ENCODE measurements at regions not wholly inside any gene's neighbourhood (a gene's known extent, or its start where the extent isn't known, plus 50 kb on each side); places are given as distances from the start of the nearest gene placed in this dataset.

GRCh38 chr7:91323626-91324158 lies 59.5 kb downstream of the FZD1 start:
- DNase-seq (ENCODE audit: low spot score in 2 of 2) (no peak), ATAC-seq (no peak)
- Mint-ChIP-seq H3K36me3 (no peaks in the 10 kb centered on the region), H3K9me3 (no peaks in the 10 kb centered on the region), H3K27ac (no peak overlapping the region)

GRCh38 chr7:91324663-91325062 lies 60.4 kb downstream of the FZD1 start:
- DNase-seq (ENCODE audit: low spot score in 2 of 2): no peak
- Mint-ChIP-seq H3K27ac (no peak overlapping the region), H3K36me3 (no peaks in the 10 kb centered on the region), H3K9me3 (no peaks in the 10 kb centered on the region)
- no peak for ATAC-seq

GRCh38 chr7:91325726-91326125 lies 61.5 kb downstream of the FZD1 start:
- no peak overlapping the region for H3K27ac Mint-ChIP-seq
- no peaks in the 10 kb centered on the region for H3K9me3 Mint-ChIP-seq
- H3K36me3 Mint-ChIP-seq: no peaks in the 10 kb centered on the region
- ATAC-seq (no peak), DNase-seq (ENCODE audit: low spot score in 2 of 2) (no peak)

GRCh38 chr7:91326516-91327199 lies 62.4 kb downstream of the FZD1 start:
- DNase-seq (ENCODE audit: low spot score in 2 of 2) (no peak), ATAC-seq (no peak)
- Mint-ChIP-seq H3K27ac (no peak overlapping the region), H3K36me3 (no peaks in the 10 kb centered on the region), H3K9me3 (no peaks in the 10 kb centered on the region)

GRCh38 chr7:91327346-91327745 lies 63.1 kb downstream of the FZD1 start:
- ATAC-seq (no peak), DNase-seq (ENCODE audit: low spot score in 2 of 2) (no peak)
- Mint-ChIP-seq H3K9me3 (no peaks in the 10 kb centered on the region), H3K27ac (no peak overlapping the region), H3K36me3 (no peaks in the 10 kb centered on the region)

GRCh38 chr7:91329571-91329970 lies 65.3 kb downstream of the FZD1 start:
- DNase-seq (ENCODE audit: low spot score in 2 of 2) (no peak), ATAC-seq (no peak)
- Mint-ChIP-seq H3K27ac (no peak overlapping the region), H3K36me3 (no peaks in the 10 kb centered on the region), H3K9me3 (no peaks in the 10 kb centered on the region)

- ATAC-seq (no peak), DNase-seq (ENCODE audit: low spot score in 2 of 2) (no peak)
- H3K27ac Mint-ChIP-seq: no peak overlapping the region
- H3K36me3 Mint-ChIP-seq: no peaks in the 10 kb centered on the region
- no peaks in the 10 kb centered on the region for H3K9me3 Mint-ChIP-seq
Observed at GRCh38 chr7:91330191-91330808, 66.1 kb downstream of the FZD1 start.

GRCh38 chr7:91330866-91331265 lies 66.6 kb downstream of the FZD1 start:
- no peaks in the 10 kb centered on the region for H3K36me3 Mint-ChIP-seq
- DNase-seq (ENCODE audit: low spot score in 2 of 2): no peak
- ATAC-seq: no peak
- no peaks in the 10 kb centered on the region for H3K9me3 Mint-ChIP-seq
- no peak overlapping the region for H3K27ac Mint-ChIP-seq

GRCh38 chr7:91336106-91336505 lies 71.9 kb downstream of the FZD1 start:
- Mint-ChIP-seq H3K36me3 (no peaks in the 10 kb centered on the region), H3K9me3 (no peaks in the 10 kb centered on the region), H3K27ac (no peak overlapping the region)
- DNase-seq (ENCODE audit: low spot score in 2 of 2) (no peak), ATAC-seq (no peak)

- H3K9me3 Mint-ChIP-seq: no peaks in the 10 kb centered on the region
- DNase-seq (ENCODE audit: low spot score in 2 of 2) (no peak), ATAC-seq (no peak)
- H3K27ac Mint-ChIP-seq: no peak overlapping the region
- H3K36me3 Mint-ChIP-seq: no peaks in the 10 kb centered on the region
Observed at GRCh38 chr7:91338226-91339020, 74.2 kb downstream of the FZD1 start.

GRCh38 chr7:91342346-91342745 lies 78.1 kb downstream of the FZD1 start:
- ATAC-seq (no peak), DNase-seq (ENCODE audit: low spot score in 2 of 2) (no peak)
- no peaks in the 10 kb centered on the region for H3K9me3 Mint-ChIP-seq
- no peaks in the 10 kb centered on the region for H3K36me3 Mint-ChIP-seq
- H3K27ac Mint-ChIP-seq: no peak overlapping the region

GRCh38 chr7:91343420-91343960 lies 79.3 kb downstream of the FZD1 start:
- H3K27ac Mint-ChIP-seq: no peak overlapping the region

GRCh38 chr7:91343996-91344629 lies 79.9 kb downstream of the FZD1 start:
- Mint-ChIP-seq H3K36me3 (no peaks in the 10 kb centered on the region), H3K27ac (no peak overlapping the region), H3K9me3 (no peaks in the 10 kb centered on the region)
- no peak for ATAC-seq
- no peak for DNase-seq (ENCODE audit: low spot score in 2 of 2)

More at GRCh38 chr7:91343420-91343960, 79.3 kb downstream of the FZD1 start:
- no peak for ATAC-seq
- Mint-ChIP-seq H3K9me3 (no peaks in the 10 kb centered on the region), H3K36me3 (no peaks in the 10 kb centered on the region)
- DNase-seq (ENCODE audit: low spot score in 2 of 2): no peak

- DNase-seq (ENCODE audit: low spot score in 2 of 2) (no peak), ATAC-seq (no peak)
- Mint-ChIP-seq H3K36me3 (no peaks in the 10 kb centered on the region), H3K9me3 (no peaks in the 10 kb centered on the region), H3K27ac (no peak overlapping the region)
Observed at GRCh38 chr7:91344911-91345310, 80.7 kb downstream of the FZD1 start.

GRCh38 chr7:91345449-91345848 lies 81.2 kb downstream of the FZD1 start:
- no peak overlapping the region for H3K27ac Mint-ChIP-seq
- DNase-seq (ENCODE audit: low spot score in 2 of 2): no peak

GRCh38 chr7:91346426-91346825 lies 82.2 kb downstream of the FZD1 start:
- H3K36me3 Mint-ChIP-seq: no peaks in the 10 kb centered on the region
- H3K27ac Mint-ChIP-seq: no peak overlapping the region
- ATAC-seq (no peak), DNase-seq (ENCODE audit: low spot score in 2 of 2) (no peak)
- no peaks in the 10 kb centered on the region for H3K9me3 Mint-ChIP-seq

More at GRCh38 chr7:91345449-91345848, 81.2 kb downstream of the FZD1 start:
- H3K36me3 Mint-ChIP-seq: no peaks in the 10 kb centered on the region
- H3K9me3 Mint-ChIP-seq: no peaks in the 10 kb centered on the region
- ATAC-seq: no peak

- no peak for ATAC-seq
- H3K9me3 Mint-ChIP-seq: no peaks in the 10 kb centered on the region
- no peaks in the 10 kb centered on the region for H3K36me3 Mint-ChIP-seq
Observed at GRCh38 chr7:91347290-91347689, 83.1 kb downstream of the FZD1 start.

More at GRCh38 chr7:91347290-91347689, 83.1 kb downstream of the FZD1 start:
- H3K27ac Mint-ChIP-seq: no peak overlapping the region
- DNase-seq (ENCODE audit: low spot score in 2 of 2): no peak
